ENCODE measurements at regions not wholly inside any gene's neighbourhood (a gene's known extent, or its start where the extent isn't known, plus 50 kb on each side); places are given as distances from the start of the nearest gene placed in this dataset.

GRCh38 chr1:56304975-56305374 lies 274.4 kb downstream of the PLPP3 start:
- DNase-seq, result no peak

GRCh38 chr1:56303805-56304204 lies 275.6 kb downstream of the PLPP3 start:
- no peak for DNase-seq

GRCh38 chr1:56302878-56303277 lies 276.5 kb downstream of the PLPP3 start:
- no peak for DNase-seq

- no peak for DNase-seq
Measured at GRCh38 chr1:56301791-56302190, 277.6 kb downstream of the PLPP3 start.

GRCh38 chr1:56300836-56301235 lies 278.5 kb downstream of the PLPP3 start:
- no peak for DNase-seq

- DNase-seq, result no peak
Measured at GRCh38 chr1:56298866-56299265, 280.5 kb downstream of the PLPP3 start.

- no peak for DNase-seq
Measured at GRCh38 chr1:56297904-56298303, 281.5 kb downstream of the PLPP3 start.

GRCh38 chr1:56297208-56297607 lies 282.2 kb downstream of the PLPP3 start:
- no peak for DNase-seq

GRCh38 chr1:56295949-56296929 lies 283.1 kb downstream of the PLPP3 start:
- DNase-seq, result no peak

GRCh38 chr1:56291374-56291919 lies 287.9 kb downstream of the PLPP3 start:
- DNase-seq, result no peak

- no peak for DNase-seq
Measured at GRCh38 chr1:56289260-56289659, 290.1 kb downstream of the PLPP3 start.

- DNase-seq, result no peak
Measured at GRCh38 chr1:56287721-56288120, 291.6 kb downstream of the PLPP3 start.

- no peak for DNase-seq
Measured at GRCh38 chr1:56286956-56287355, 292.4 kb downstream of the PLPP3 start.

- DNase-seq, result no peak
Measured at GRCh38 chr1:56286506-56286905, 292.9 kb downstream of the PLPP3 start.

GRCh38 chr1:56285554-56286402 lies 293.6 kb downstream of the PLPP3 start:
- no peak for DNase-seq

- DNase-seq, result no peak
Measured at GRCh38 chr1:56284928-56285327, 294.4 kb downstream of the PLPP3 start.

GRCh38 chr1:56278061-56278460 lies 301.3 kb downstream of the PLPP3 start:
- DNase-seq, result no peak

- no peak for DNase-seq
Measured at GRCh38 chr1:56268519-56269140, 310.7 kb downstream of the PLPP3 start.

GRCh38 chr1:56267611-56268010 lies 311.8 kb downstream of the PLPP3 start:
- DNase-seq, result no peak

GRCh38 chr1:56266359-56266758 lies 313.0 kb downstream of the PLPP3 start:
- no peak for DNase-seq

- DNase-seq, result no peak
Measured at GRCh38 chr1:56265216-56265615, 314.1 kb downstream of the PLPP3 start.

GRCh38 chr1:56263908-56264307 lies 315.5 kb downstream of the PLPP3 start:
- no peak for DNase-seq

GRCh38 chr1:56258371-56258770 lies 321.0 kb downstream of the PLPP3 start:
- no peak for DNase-seq
